Renal cortex interstitium (tissue), 11 donors: ENCODE measurements at regions not wholly inside any gene's neighbourhood (a gene's known extent, or its start where the extent isn't known, plus 50 kb on each side); places are given as distances from the start of the nearest gene placed in this dataset.
"Not testable (repeated sequence)": the region's sequence is repeated elsewhere in the genome, so short reads cannot be mapped to it uniquely, and the experiment has no call there.

Experiments used
- DNase-seq, 11 donors: peaks; one replicate each; pipeline ENCODE4 v3.0.0-alpha.2; 2013; ENCODE audit warnings: low read depth in 9 of 11, low spot score in 4 of 11; ENCODE audit errors: extremely low read depth in 1 of 11

DNA sequence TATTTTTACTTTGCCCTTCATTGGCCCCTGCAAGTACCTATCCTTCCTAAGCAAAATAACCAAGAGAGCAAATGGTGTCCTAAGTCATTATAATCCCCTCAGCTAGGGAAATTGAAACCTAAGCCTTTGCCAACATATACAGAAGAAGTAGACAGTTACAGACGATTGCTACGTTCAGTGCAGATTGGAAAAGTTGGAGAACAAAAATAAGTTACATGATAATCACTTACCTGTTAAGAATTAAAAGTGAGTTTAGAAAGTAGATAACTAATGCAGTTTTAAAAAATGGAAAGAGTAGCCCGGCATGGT lies 244.8 kb downstream of the MPDZ start:
- no peak for DNase-seq

DNA sequence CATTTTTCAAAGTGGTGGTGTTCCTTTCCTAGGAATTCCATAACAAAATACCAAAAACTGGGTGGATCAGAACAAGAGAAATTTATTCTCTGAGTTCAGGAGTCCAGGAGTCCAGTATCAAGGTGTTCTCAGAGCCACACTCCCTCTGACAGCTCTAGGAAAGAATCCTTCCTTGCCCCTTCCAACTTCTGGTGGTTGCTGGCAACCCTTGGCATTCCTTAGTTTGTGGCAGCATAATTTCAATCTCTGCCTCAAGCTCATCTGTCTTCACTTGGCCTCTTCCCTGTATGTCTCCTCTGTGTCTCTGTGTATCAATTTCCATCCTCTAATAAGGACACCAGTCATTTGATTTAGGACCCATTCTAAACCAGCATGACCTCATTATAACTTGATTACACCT lies 243.7 kb downstream of the MPDZ start:
- DNase-seq, result no peak

DNA sequence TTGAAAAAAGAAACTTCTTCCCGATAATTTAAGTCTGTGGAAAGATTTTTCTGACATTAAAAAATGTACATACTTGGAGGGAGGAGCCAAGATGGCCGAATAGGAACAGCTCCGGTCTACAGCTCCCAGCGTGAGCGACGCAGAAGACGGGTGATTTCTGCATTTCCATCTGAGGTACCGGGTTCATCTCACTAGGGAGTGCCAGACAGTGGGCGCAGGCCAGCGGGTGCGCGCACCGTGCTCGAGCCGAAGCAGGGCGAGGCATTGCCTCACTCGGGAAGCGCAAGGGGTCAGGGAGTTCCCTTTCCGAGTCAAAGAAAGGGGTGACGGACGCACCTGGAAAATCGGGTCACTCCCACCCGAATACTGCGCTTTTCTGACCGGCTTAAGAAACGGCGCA lies 241.7 kb downstream of the MPDZ start:
- not testable (repeated sequence) for DNase-seq

DNA sequence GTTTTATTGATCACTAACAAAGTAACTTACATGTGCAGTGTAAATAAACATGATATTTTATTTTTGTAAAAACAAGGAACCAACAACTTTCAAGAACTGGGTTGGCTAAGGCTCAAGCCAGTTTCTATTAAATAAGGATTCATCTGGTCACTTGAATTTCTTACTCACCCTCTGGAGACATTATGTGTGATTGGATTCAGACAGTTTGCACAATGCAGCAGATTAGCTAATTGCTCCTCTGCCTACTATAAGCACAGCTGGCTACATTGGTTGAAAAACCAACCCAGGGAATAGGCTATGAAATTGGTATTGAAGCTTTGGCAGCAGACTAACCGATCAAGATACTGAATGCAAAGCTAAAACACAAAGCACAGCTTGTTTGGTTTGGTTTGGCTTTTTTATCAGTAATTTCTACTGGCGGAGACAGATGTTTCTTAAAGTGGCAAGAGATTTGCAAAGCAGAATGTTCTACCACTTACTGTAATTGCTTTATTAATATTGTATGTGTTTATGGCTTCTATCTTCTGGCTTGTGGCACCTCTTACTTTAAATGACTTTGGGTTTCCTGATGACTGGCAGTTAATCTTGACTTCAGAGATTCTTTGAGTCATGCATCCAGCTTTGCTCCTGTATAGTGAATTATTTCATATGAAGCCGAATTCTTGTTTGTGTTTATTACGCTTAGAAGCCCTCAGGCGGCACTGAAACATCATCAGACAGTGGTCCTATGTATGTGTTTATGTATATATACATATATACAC lies 231.5 kb downstream of the MPDZ start:
- no peak for DNase-seq

DNA sequence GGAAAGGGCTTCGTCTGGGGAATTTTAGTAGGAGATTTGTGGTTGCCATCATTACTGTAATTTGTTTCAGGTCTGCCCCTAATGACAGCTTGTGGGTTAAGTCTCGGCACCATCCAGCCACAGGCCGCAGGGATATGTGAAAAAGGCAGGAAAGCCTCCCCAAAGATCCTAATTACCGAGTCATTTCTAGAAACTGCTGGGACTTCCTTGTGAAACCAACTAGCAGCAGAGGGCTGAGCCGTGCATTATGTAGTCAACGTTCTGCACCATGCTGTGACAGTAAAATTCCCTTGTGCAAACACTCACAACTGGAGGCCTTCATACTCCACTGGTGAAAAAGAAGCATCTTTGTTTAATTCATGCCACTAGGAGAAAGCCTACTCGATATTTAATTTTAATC lies 230.3 kb downstream of the MPDZ start:
- DNase-seq, result no peak

DNA sequence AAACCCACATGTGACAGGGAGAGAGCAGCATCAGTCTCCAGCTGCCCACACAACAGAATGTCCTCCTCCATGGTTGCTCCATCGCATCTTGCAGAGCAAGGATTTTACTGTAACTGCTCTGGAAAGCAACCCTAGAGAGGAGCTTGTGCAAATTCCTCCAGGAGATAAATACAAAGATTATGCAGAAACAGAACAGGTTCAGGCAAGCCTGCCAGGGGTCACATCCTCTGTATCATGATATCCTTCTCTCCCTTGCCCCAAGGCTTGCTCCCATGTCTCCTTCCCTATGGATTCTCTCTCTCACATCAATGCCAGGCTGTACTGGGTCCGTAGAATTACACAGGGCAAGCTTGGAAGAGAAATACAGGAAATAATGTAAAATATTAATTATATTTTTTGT lies 226.0 kb downstream of the MPDZ start:
- DNase-seq, result no peak

DNA sequence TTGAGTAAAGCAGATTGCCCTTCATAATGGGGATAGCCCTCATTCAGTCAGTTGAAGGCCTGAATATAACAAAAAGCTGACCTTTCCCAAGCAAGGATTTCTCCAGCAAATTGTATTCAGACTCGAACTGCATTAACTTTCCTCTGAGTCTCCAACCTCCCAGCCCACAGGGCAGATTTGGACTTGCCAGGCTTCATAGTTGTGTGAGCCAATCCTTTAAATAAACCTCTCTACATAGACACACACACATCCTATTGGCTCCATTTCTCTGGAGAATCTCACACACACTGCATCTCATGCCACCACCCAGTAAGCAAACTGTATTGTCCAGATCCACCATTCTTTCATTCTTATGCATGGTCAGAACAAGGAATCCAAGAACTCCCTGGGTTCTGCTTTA lies 225.1 kb downstream of the MPDZ start:
- no peak for DNase-seq
